DND-41 (cell line): ENCODE measurements at regions not wholly inside any gene's neighbourhood (a gene's known extent, or its start where the extent isn't known, plus 50 kb on each side); places are given as distances from the start of the nearest gene placed in this dataset.

Experiments
- ATAC-seq: fragments of 200-7000 bp; cut with Tn5 transposase; 3 replicates; pipeline ENCODE4 v1.9.1; 2021; ENCODE audit warnings: low read depth; ENCODE audit not compliant: insufficient read depth
- DNase-seq: peaks from one replicate; pipeline ENCODE4 v3.0.0-alpha.2; 2020
- H2AFZ ChIP-seq: 2 replicates; pipeline ENCODE4 v1.6.0; 2012; ENCODE audit warnings: low read depth, low read length
- H3K27ac ChIP-seq: 2 replicates; pipeline ENCODE4 v1.5.1; 2012; ENCODE audit warnings: low read length, inconsistent platforms
- H3K27me3 ChIP-seq: fragments of 200-600 bp; sonication (generic); 2 replicates; pipeline ENCODE4 v1.6.0; 2012; ENCODE audit warnings: low read length, mild to moderate bottlenecking, inconsistent platforms; ENCODE audit not compliant: insufficient read depth, poor library complexity
- H3K36me3 ChIP-seq: 2 replicates; pipeline ENCODE4 v1.5.1; 2012; ENCODE audit warnings: low read length, inconsistent platforms; ENCODE audit not compliant: insufficient read depth
- H3K4me1 ChIP-seq: 2 replicates; pipeline ENCODE4 v1.5.1; 2012; ENCODE audit warnings: mild to moderate bottlenecking, low read length; ENCODE audit not compliant: insufficient read depth
- H3K4me2 ChIP-seq: 2 replicates; pipeline ENCODE4 v1.6.0; 2012; ENCODE audit warnings: mild to moderate bottlenecking, moderate library complexity, low read length, inconsistent platforms; ENCODE audit not compliant: insufficient read depth
- H3K4me3 ChIP-seq, 2 experiments: fragments of 200-600 bp in 1 of 2; shearing (Covaris generic) in 1 of 2; 2 replicates each; pipeline ENCODE4 v1.5.1; 2012 to 2016; ENCODE audit warnings: inconsistent platforms in 2 of 2, low read length in 2 of 2, mild to moderate bottlenecking in 2 of 2, low read depth in 1 of 2, moderate library complexity in 1 of 2
- H3K79me2 ChIP-seq: 2 replicates; pipeline ENCODE4 v1.6.0; 2012; ENCODE audit warnings: low read length, inconsistent platforms; ENCODE audit not compliant: insufficient read depth
- H3K9ac ChIP-seq: 2 replicates; pipeline ENCODE4 v1.6.0; 2012; ENCODE audit warnings: low read depth, mild to moderate bottlenecking, inconsistent platforms, low read length, moderate library complexity
- H3K9me3 ChIP-seq: 2 replicates; pipeline ENCODE4 v1.5.1; 2012; ENCODE audit warnings: low read length, moderate library complexity, mild to moderate bottlenecking, inconsistent platforms; ENCODE audit not compliant: insufficient read depth, severe bottlenecking
- H4K20me1 ChIP-seq: 2 replicates; pipeline ENCODE4 v1.6.0; 2012; ENCODE audit warnings: low read length; ENCODE audit not compliant: insufficient read depth
- EZH2 ChIP-seq: IDR thresholded peaks from 3 replicates; pipeline ENCODE4 v1.6.1; 2012; ENCODE audit warnings: borderline replicate concordance, low read depth, mild to moderate bottlenecking, moderate library complexity, low read length, inconsistent platforms; ENCODE audit not compliant: severe bottlenecking
- TF ChIP-seq, protein P1 (sequence below): IDR thresholded peaks from 2 replicates; pipeline ENCODE4 v1.5.1; 2012; ENCODE audit warnings: borderline replicate concordance, low read length, moderate library complexity, mild to moderate bottlenecking; ENCODE audit not compliant: poor library complexity, severe bottlenecking; ENCODE audit errors: extremely low read depth

DNA sequence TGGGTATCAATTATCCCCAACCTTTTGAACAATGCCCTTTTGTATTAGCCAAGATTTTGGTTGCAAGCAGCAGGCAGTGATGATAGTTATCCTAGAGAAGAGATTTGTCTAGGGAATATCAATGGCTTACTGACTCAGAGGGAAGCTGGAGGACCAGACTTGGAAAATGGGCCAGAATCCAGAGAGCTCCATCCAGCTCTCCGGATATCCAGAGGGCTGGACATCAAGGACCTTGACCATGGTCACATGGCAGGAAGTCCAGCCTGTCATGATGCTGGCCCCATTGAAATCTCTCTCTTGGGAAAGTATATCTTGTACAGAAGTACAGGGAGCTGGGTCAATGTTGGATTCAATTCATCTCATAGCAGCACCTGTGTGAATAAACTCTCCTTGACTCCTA, 148.5 kb upstream of the PDZRN3 start:
- Histone ChIP-seq H3K79me2 (no peaks in the 10 kb centered on the region), H3K9me3 (no peaks in the 10 kb centered on the region), H2AFZ (no peak overlapping the region), H3K4me1 (no peaks in the 10 kb centered on the region), H3K9ac (no peak overlapping the region), H3K27me3 (no peaks in the 10 kb centered on the region), H3K4me2 (no peak overlapping the region), H3K4me3 (no peak overlapping the region), H4K20me1 (no peaks in the 10 kb centered on the region), H3K36me3 (no peaks in the 10 kb centered on the region), H3K27ac (no peak overlapping the region)
- DNase-seq (no peak), ATAC-seq (no peak)
- no peak for TF ChIP-seq EZH2

DNA sequence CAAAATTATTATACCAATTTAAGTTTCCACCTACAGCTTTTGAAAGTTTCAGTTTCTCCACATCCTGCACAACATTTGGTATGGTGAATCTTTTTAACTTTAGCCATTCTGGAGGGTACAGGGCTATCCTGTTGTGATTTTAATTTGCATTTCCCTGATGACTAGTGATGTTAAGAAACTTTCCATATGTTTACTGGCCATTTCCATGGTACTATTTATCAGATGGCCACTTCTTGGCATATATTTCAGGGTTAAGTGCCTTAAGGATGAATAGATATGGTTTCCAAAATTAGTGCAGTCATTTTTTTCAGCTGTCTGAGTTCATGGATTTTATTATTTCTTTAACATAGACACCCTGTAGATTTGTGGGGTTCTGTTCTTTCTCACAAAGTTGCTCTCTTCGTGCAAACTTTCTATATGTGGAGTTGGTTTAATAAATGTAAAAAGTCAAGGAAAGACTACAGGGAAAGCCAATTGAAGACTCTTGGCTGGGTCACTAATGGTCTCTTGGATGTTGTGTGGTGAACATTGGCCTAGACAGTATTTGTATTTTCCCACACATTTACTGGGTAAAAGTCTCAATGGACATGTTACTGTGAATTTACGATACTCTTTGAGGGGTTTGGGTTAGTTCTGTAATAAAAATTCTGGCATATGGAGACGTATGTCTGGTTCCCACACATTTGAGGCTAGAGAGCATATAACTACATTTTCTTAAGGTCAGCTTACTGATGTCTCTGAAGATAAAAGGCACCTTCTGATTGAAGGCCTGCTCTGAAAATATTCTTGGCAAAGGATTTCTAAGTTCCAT, 147.5 kb upstream of the PDZRN3 start:
- no peak overlapping the region for H3K9ac ChIP-seq
- TF ChIP-seq, protein P1, sequence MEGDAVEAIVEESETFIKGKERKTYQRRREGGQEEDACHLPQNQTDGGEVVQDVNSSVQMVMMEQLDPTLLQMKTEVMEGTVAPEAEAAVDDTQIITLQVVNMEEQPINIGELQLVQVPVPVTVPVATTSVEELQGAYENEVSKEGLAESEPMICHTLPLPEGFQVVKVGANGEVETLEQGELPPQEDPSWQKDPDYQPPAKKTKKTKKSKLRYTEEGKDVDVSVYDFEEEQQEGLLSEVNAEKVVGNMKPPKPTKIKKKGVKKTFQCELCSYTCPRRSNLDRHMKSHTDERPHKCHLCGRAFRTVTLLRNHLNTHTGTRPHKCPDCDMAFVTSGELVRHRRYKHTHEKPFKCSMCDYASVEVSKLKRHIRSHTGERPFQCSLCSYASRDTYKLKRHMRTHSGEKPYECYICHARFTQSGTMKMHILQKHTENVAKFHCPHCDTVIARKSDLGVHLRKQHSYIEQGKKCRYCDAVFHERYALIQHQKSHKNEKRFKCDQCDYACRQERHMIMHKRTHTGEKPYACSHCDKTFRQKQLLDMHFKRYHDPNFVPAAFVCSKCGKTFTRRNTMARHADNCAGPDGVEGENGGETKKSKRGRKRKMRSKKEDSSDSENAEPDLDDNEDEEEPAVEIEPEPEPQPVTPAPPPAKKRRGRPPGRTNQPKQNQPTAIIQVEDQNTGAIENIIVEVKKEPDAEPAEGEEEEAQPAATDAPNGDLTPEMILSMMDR = no peak
- no peak for TF ChIP-seq EZH2
- H3K4me1 ChIP-seq = peaks cover 3% of the 10 kb centered on the region
- H3K9me3 ChIP-seq = no peaks in the 10 kb centered on the region
- H3K4me3 ChIP-seq = no peak overlapping the region
- ATAC-seq (no peak), DNase-seq (no peak)
- no peak overlapping the region for H3K27ac ChIP-seq
- no peaks in the 10 kb centered on the region for H3K27me3 ChIP-seq
- H3K79me2 ChIP-seq = no peaks in the 10 kb centered on the region
- no peaks in the 10 kb centered on the region for H3K36me3 ChIP-seq
- H4K20me1 ChIP-seq = no peaks in the 10 kb centered on the region
- H3K4me2 ChIP-seq = no peak overlapping the region
- H2AFZ ChIP-seq = no peak overlapping the region

DNA sequence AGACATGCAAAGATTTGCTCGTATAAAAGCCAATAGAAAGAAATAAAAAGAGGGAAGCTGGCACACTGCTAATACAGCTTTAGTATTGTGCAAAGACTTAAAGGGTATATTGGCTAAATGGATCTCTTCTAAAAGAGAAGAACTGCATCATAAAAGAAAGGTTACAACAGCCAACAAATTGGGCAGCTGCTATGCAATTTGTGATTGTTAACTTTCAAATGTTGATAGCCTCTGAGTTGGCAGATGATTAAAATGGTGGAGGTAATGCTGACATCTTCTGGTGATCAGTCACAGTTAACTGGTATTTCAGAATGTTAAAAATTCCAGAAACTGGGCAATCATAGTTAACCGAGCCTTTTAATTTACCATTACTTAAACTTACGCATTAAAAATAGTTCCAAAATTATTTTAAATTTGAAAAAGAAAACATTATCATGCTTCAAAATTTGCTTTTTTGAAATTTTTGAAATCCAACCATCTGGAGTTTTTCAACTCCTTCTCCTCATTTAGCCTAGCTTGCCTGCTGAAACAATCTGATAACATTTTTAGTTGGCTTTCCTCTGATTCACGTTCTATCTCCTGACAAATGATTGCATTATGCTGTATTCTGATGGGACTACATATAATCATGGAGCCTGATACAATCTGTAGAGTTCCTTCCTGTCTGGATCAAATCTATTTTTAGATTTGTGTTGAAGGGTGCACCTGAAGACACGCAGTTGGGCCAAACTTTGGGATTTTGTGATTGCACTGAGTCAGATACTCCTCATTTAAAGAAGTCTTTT, 144.0 kb upstream of the PDZRN3 start:
- Histone ChIP-seq H3K4me1 (peaks cover 19% of the 10 kb centered on the region), H3K27ac (no peak overlapping the region), H2AFZ (no peak overlapping the region), H3K9me3 (no peaks in the 10 kb centered on the region), H3K79me2 (no peaks in the 10 kb centered on the region), H3K4me3 (no peak overlapping the region), H3K4me2 (no peak overlapping the region), H4K20me1 (no peaks in the 10 kb centered on the region), H3K36me3 (no peaks in the 10 kb centered on the region), H3K9ac (no peak overlapping the region), H3K27me3 (no peaks in the 10 kb centered on the region)
- ATAC-seq (no peak), DNase-seq (no peak)
- TF ChIP-seq, protein P1 = no peak
- TF ChIP-seq EZH2 = no peak
